ENCODE measurements at regions not wholly inside any gene's neighbourhood (a gene's known extent, or its start where the extent isn't known, plus 50 kb on each side); places are given as distances from the start of the nearest gene placed in this dataset.

DNA sequence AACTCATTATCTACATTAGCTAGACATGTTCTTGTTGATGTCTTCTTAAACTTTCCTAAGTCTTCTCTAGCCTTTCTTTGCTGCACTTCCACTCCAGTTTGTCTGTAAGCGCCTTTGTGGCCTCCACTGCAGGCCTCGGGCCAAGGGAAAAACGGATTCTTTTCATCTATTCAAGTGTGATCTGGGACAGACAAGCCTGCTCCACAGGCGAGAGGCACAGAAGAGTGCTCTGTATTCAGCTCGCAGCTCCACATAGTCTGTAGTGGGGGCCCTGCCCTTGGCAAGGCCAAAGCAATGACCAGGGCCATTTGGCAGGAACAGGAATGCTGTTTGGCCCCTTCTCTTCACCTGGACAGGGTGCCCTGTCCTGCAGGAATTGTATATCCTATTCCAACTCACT lies 84.1 kb upstream of the BARX2 start:
- DNase-seq (ENCODE audit: low read depth), result no peak

DNA sequence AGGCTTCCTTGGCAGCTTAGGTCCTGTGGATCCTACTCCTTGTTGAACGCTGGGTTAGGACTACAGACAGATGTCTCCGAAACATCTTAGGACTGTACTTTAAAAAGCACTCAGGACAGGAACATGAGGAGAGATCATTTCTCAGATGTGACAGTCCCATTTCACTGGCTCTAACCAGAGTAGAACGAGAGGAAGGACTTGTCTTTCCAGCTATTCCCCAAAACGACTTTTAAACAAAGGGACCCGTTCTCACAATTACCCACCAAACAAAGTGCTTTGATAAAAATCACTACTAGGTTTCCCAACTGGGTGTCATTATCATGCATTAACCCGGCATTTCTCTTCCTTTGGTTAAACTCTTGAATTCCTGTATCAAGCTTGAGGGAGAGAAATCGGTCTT lies 84.7 kb upstream of the BARX2 start:
- no peak for DNase-seq (ENCODE audit: low read depth)

DNA sequence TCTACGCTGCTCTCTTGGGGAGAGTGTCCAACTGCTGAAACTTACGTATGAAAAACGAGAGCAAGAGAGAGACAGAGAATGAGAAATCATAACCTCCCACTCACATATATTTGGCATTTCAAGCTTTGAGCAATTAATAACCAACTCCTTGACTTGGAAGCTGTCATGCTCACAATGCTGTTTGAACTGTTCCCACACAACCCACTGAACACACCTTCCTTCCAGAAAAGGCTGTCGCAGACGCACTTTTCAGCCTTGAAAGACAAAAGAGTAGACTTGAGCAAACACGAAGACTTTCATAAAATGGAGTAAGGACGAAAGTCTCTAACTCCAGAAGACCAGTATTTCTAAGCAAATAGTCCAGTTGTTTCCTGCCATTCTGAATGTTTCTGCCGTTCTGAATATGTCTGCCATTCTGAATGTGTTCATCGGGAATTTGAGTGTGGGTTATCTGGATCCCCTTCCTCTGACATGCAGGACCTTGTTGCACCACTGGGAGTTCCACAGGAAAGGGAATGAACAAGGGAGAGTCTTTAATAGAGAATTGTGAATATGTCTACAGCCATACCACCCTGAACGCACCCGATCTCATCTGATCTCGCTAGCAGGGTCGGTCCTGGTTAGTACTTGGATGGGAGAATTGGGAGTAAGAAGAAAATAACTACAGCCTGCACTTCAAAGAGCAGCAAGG lies 86.2 kb upstream of the BARX2 start:
- DNase-seq (ENCODE audit: low read depth), result no peak

DNA sequence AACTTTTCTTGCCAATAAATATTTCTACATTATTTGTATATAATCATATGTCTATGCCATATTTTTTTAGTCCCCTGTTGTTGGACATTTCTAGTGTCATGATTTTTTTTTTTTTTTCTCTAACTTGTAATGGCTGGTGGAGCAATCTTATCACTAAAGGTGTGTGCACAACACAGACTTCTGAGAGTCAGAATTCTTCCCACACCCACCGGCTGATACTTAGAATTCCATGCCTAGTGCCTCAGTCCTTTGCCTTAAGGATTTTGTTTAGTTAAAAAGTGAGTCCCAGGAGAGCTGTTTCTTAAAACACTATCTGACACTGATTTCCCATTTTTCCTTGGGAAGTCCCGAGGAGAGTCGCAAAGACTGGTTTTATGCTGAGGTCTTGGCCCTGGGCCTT lies 87.7 kb upstream of the BARX2 start:
- DNase-seq (ENCODE audit: low read depth), result no peak

DNA sequence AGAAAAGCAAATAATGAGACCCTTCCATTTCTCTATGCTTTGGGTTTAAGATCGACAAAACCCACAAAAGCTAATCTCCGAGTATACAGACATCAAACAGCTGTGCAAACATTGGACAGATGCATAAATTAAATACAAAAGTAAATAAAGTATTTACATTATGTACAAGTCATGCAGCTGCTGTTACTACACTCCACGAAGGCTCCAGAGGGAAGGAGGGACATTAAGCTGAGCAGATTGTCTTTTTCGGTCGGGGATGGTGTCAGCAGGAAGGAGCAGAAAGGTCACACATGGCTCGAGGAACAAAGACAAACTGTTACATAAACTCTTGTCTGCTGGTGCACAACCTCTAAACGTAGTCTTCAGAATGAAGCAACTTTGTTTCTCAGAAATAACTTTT lies 88.8 kb upstream of the BARX2 start:
- no peak for DNase-seq (ENCODE audit: low read depth)

DNA sequence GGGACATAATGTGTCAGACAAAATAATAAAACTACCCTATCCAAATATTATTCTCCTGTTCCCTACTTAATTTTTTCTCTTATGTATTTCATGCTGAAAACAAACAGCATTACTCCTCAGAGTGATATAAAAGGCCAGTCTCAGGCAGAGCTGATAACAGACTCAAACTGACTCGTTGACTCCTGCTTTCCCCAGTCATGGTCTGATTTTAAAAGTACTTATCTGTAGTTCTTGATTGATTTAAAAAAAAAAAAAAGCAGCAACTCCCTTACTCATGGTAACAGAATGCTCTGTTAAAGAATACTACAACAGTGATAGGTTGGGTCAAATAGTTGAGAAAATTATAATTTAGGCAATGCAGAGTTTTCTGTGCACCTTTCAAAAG lies 90.3 kb upstream of the BARX2 start:
- DNase-seq (ENCODE audit: low read depth), result no peak

DNA sequence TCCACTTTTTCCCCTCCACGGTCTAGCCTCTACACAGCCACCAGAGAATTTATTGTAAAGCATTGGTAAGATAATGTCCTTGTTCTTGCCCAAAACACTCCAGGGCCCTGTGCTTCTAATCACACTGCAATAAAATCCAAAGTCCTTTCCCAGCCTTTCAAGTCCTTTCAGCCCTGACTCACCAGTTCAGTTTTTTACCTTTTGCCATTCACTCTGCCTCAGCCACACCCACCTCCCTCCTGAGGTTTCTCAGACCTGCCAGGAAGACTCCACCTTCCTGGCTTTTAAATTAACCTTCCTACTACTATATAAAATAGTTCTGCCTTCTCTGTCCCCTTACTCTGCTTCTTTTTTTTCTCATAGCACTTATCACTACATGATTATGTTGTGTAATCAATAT lies 91.0 kb upstream of the ARHGAP32 start:
- no peak for DNase-seq (ENCODE audit: low read depth)

DNA sequence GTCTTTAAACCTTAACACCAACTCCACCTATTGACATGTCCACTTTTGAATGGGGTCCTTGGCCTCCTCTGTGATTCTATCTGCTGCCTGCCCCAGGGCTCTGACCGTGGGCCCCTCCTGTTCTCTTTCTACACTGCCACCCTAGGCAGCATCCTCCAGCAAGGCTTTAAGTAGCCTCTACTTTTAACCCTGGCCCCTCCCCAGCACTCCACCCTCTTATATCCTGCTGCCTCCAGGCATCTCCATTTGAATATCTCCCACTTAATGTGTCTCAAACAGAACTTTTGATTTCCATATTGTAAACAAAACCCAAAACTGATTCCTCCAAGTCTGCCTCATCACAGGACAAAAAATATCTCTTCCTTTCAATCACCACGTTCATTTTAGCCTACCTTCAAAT lies 90.5 kb upstream of the ARHGAP32 start:
- no peak for DNase-seq (ENCODE audit: low read depth)

DNA sequence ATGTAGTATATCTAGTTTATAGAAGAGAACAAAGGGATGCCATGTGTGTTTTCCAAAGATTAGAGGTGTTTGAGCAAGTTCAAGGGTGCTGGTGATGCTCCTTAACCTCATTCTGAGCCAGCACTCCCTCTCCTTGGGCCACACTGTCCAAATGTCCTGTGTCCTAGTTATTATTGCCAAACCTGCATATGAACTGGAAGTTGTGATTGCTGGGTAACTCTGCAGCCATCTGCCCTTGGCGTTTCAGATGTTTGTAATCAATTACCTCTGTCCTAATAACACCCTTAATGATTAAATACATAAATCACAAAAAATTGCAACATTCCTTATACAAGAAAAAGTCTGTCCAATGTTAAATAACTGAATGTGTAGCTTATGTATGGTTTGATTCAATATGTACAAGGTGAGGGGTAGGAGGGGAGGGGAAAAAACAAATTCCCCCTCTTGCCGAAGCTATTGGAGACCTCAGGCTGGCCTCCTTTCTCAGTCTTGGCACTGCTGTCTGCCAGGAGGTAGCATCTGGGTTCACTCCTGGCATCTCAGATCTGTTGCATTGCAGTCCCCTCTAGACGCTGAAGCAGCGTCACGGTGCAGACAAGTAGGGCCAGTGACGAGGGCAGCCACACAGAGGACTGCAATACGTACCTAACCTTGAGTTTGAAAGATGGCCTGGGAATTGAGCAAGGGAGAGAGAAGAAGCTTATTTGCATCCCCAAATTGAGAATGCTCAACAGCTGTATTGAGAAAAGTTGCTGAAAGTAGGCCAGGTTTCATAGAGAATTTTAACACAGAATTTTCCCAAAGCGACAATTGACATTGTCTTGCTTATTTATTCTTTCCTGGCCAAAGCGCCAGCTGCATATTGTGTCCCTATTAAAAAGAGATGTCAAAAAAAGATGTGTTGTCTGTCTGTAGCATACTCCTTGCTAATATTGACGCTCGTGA lies 89.6 kb upstream of the ARHGAP32 start:
- DNase-seq (ENCODE audit: low read depth), result no peak

DNA sequence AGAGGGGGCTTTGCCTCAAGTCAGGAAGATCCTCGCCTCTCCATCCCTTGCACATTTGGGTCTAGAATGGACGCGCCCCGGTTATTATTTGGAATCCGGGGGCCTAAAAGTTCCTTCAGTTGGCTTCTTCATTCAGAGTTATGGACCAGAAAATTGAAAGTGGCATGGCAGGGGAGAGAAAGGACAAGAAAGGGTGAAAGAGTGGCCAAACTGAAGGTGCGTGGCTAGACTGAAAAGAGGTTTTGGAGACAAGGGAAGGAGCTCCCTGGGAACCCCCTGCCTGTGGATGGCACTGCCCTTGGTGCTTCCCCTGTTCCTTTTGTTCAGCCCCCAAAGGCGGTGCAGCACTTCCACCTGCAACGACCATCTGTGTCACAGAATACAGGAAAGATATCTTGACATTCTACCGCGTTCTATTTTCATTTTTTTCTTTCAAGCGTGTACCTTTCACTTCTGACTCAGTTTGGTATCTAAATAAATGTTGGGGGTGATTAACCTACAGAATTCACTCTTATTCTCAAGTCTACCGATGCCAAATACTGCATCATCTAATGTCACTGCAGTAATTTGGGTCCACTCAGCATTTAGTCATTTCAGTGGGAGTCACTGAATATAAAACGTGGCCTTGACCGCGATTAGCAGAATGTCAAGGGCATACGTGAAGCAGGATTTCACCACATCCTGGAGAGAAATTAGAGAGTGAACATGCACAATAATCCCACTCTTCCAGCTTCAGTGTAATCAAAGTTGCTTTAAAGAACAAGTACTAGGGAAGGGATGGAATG lies 88.1 kb upstream of the ARHGAP32 start:
- DNase-seq (ENCODE audit: low read depth), result peak; percentile 4

DNA sequence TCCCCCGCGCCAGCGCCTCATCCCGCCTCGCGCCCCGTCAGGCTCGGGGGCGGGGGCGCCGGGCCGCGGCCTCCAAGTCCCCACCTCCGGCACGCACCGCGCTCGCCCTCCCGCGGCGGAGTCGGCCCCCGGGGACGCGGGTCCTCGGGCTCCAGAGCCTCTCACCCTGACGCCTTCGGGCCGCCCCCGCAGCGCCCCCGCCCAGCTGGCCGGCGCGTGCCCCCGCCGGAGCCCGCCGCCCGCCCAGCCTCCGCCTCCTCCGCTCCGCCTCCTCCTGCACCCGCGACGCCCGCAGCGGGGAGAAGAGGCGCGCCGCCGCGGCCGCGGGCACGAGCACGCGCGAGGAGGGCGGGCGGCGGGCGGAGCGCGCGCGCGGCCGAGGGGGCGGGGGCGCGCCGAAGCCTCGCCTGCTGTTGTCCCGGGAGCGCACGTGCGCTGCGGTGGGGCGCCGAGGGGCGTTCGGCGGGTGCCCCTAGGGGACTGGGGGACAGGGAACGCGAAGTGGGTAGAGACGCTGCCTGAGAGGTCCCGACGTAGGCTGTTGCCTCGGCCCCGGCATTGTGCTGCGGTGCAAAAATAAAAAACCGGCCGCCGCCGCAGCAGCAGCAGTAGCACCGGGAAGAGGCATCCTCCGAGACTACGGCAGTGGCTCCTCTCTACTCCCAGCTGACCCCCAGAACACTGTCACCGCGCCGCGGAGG lies 87.4 kb upstream of the ARHGAP32 start:
- DNase-seq (ENCODE audit: low read depth), result peak; percentile 66

DNA sequence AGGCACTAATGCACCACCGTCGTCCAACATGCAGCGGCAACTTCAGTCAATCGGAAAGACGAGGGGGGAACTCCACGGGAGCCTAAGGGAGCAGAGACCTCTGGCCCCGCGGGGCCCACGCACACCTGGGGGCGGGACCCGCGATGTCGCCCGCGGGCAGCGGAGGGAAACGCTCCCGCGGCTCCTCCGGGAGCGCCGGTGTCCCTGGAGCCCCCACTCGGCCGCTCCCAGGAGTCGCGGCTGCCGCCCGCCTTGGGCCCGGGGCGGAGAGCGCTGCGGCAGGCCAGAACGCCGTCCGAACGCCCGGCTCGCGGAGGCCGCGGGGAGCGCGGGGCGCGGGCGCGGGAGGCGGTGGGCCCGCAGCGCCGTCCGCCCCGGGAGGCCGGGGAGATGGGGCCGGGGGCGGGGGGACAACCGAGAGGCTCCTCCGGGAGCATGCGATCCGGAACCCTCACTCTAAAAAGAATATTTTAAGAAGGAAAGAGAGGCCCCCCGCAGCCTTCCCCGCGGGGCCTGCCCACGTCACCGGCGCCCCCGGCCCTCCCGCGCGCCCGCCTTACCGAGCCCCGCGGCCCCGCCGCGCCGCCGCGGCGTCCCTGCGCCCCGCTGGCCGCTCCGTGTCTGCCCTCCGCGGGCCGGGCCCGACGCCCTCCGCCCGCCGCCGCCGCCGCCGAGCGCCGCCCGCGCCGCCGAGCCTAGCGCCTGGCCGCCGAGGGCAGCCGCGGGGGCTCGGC lies 86.6 kb upstream of the ARHGAP32 start:
- peak; percentile 2 for DNase-seq (ENCODE audit: low read depth)

DNA sequence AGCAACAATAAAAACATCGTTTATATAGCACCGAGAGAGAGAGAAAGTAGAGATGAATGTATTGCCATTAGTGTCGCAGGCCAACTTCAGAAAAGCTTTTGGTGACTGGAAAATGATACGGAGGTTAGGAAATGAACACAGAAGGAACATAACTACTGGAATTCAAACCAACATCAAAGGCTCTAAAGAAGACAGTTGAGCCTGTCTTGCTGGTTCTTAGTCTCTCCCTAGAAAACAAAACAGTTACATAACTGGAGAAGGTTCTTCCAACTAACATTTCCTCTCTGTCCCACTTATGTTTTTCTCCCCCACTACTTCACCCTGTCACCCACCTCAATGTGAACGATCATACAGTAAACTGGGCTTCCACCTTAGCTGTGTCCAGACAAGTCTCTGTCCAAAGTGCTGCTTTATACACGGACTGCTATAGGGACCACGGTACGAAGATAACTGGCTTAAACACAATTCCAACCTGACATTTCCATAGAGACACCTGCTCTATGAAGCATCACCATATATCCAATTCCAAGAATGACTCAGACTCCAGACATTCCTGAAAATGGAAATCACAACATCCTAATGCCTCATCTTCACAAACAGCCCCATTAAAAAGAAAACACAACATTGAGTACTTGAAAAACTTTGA lies 85.2 kb upstream of the ARHGAP32 start:
- DNase-seq (ENCODE audit: low read depth), result no peak

DNA sequence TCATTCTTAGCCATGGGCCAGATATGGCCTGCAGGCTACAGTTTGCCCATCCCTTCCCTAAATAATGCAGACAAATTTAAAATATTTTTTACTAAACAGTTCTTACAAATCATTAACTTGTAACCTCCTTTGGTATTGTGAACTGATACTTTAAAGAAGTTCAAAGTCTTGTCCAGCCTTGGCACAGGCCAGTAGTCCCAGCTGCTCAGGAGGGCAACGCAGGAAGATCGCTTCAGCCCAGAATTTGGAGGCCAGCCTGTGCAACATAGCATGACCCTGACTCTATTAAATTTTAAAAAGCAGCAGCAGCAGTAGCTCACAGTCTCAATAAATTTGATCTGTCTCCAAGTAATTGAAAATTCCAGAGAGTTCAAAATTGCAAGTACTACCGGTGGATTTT lies 83.7 kb upstream of the ARHGAP32 start:
- DNase-seq (ENCODE audit: low read depth), result no peak

DNA sequence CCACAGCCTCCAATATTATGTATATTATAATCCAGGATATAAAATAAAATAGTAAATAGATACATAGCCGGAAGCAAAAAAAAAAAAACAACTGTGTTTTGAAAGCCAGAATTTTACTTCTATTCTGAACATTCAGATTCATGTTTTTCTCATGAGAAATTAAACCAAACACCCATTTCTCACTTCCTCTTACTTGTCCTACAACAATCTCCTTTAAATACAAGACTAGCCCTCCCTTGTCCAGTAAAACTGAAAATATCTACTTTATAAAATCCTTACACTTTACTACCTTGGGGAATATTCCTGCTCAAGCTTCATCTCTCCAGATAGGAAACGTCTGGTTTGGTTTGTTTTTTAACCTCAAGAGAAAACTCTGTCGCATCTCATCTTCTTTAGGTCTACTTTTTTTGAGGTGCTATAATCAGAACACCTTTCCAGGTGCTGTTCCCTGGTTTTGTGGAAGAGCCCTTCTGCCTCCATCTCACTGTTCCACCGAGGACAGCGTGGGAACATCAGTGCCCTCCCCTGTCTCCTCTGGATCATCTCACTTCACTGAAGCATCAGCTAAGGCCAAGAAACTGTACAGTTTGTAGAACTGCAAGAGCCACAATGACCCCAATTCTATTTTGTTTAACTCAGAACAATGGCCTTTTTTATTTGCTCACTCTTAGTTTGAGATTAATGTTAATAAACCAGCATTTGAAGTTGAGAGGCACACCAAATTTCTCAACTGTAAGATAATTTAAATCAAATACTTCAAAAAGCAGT lies 82.0 kb upstream of the ARHGAP32 start:
- no peak for DNase-seq (ENCODE audit: low read depth)

DNA sequence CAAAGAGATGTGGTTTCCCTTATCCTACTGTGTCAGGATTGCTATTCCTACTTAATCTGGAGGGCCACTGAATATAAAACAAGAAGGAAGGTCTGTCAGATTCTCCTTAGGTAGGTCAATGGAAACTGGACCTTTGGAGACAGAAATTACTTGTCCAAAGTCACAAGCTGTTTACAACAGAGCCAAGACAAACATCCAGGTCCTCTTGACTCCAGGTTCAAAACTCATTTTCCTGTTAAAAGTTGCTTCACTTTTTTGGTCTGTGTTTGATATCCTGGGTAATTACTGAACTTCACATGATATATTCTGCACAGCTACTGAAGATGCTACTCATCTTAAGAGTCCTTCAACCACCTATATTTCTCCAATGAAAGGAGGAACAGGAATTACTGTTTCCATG lies 81.2 kb upstream of the ARHGAP32 start:
- no peak for DNase-seq (ENCODE audit: low read depth)

DNA sequence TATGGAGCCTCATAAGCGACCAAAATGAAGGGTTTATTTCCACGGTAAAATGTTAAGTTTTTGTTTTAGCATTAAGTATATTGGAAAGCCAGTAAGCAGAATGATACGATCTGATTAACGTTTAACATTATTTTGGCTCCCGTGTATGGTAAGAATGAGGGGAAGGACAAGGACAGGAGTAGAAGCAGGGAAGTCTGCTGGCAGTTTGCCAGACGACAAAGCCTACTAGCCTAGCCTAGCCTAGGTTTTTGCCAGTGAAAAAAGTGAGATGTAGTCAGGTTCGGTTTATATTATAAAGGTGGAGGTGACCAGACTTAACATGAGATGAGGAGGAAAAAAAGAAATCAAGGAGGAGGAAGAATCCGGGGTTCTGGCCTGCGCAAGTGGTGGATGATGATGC lies 78.9 kb upstream of the ARHGAP32 start:
- DNase-seq (ENCODE audit: low read depth), result no peak

DNA sequence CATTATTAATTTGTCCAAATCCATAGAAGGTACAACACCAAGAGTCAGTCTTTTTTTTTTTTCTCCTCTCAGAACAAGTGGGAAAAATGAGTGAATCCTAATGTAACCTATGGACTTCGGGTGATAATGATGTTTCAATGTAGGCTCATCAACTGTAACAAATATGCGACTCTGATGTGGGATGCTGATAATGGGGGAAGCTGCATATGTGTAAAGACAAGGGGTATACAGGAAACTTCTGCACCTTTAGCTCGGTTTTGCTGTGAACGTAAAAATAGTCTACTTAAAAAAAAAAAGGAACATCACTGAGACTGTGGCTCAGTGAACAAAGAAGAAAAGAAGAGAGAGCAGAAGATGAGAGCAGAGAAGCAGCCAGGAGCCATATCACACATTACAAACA lies 78.3 kb upstream of the ARHGAP32 start:
- no peak for DNase-seq (ENCODE audit: low read depth)

DNA sequence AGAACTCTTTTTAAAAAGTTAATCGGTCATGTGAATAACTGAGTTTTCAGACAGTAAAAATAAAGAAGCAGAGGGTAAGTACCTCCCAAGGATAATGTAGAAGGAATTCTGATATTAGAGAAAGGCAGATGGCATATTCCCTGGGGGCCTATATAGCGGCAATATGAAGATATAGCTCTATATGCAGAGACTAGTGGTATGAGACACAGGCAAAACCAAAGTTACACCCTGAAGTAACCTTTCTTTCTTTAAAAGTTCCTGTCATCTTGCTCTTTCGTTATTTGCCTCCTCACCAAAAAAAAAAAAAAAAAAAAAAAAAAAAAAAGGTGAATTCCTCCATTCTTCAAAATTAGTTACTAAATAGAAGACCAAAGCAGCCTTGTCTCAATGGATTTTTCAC lies 76.2 kb upstream of the ARHGAP32 start:
- DNase-seq (ENCODE audit: low read depth), result no peak

DNA sequence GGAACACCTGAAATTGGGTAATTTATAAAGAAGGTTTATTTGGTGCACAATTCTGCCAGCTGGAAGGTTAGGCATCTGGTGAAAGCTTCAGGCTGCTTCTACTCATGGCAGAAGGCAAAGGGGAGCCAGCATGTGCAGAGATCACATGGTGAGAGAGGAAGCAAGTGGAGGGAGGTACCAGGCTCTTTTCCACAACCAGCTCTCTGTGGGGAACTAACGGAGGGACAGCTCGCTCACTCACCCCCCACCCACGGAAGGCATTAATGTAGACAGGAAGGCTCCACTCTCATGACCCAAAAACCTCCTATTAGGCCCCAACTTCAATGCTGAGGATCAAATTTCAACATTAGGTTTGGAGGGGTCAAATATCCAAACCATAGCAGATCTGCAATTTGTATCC lies 75.6 kb upstream of the ARHGAP32 start:
- no peak for DNase-seq (ENCODE audit: low read depth)

Data from stimulated activated CD8-positive, alpha-beta memory T cell treated with anti-CD3 and anti-CD28 coated beads, Interleukin-12 subunit alpha, Interleukin-12 subunit beta, amount 100 ng/mL, for 4 hours (primary cell).